GM12874 (cell line): ENCODE measurements at regions not wholly inside any gene's neighbourhood (a gene's known extent, or its start where the extent isn't known, plus 50 kb on each side); places are given as distances from the start of the nearest gene placed in this dataset.

Source experiments
- TF ChIP-seq, protein P1 (sequence below): IDR thresholded peaks from 2 replicates; pipeline ENCODE4 v1.5.1; 2011; ENCODE audit warnings: low read depth, mild to moderate bottlenecking, control low read depth, low read length, moderate library complexity; ENCODE audit not compliant: insufficient read depth

DNA sequence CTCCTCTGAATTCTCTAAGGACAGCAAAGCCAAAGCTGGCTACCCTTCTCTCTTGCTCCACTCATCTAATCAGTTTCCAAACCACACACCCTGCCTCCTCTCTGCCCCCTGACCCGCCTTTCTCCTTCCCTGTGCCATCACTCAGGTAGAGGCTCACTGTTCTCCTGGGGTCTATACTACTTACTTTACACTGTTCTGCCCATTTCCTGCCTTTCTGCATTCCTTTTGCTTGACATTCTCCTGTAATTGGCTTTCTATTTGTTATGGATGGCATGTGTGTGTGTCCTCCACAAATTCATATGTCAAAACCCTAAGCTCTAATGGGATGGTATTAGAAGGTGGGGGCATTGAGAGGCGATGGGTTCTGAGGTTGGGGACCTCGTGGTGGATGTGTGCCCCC lies 675.2 kb upstream of the ID2 start:
- TF ChIP-seq, protein P1, sequence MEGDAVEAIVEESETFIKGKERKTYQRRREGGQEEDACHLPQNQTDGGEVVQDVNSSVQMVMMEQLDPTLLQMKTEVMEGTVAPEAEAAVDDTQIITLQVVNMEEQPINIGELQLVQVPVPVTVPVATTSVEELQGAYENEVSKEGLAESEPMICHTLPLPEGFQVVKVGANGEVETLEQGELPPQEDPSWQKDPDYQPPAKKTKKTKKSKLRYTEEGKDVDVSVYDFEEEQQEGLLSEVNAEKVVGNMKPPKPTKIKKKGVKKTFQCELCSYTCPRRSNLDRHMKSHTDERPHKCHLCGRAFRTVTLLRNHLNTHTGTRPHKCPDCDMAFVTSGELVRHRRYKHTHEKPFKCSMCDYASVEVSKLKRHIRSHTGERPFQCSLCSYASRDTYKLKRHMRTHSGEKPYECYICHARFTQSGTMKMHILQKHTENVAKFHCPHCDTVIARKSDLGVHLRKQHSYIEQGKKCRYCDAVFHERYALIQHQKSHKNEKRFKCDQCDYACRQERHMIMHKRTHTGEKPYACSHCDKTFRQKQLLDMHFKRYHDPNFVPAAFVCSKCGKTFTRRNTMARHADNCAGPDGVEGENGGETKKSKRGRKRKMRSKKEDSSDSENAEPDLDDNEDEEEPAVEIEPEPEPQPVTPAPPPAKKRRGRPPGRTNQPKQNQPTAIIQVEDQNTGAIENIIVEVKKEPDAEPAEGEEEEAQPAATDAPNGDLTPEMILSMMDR = no peak

GRCh38 chr2:8009010-8009597 lies 672.8 kb upstream of the ID2 start:
- TF ChIP-seq, protein P1 = no peak

DNA sequence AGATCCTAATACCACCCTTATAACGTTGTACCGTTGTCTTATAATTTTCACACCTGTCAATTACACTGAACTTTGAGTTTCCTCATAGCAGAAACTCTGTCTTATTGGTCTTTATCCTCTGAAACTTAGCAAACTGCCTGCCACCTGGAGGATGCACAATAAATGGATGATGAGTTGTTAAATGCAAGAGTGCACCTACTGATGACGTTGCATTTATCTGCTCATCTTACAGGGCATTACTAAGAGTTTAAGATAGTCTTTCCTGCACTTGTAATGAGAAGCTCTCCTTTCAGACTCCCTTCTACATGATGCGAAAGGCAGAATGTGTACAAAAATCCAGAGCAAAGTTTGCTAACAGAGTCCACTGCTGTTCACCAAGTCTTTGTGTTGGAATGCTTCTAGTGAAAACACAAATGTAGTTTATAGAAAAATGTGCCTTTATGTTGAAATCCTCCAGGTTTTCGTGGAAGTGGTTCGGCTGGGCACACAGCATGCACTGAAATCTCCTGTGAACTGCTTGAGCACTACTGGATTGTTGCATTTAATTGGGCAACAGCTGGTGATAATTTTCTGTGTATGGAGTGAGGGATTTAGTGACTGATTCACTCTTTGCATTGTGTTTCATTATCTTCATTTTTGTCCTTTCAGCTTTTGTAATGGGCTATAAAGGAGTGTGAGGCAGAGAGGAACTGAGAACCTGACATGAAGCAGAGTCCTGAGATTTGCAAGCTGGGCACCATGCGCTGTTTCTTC lies 665.8 kb upstream of the ID2 start:
- TF ChIP-seq, protein P1 = no peak

- TF ChIP-seq, protein P1 = no peak
These were observed 665.2 kb upstream of the ID2 start for GRCh38 chr2:8016688-8017087.

GRCh38 chr2:8018956-8019355 lies 662.9 kb upstream of the ID2 start:
- TF ChIP-seq, protein P1 = no peak

- TF ChIP-seq, protein P1 = no peak
These were observed 661.9 kb upstream of the ID2 start for GRCh38 chr2:8019934-8020333.

- TF ChIP-seq, protein P1 = no peak
These were observed 659.9 kb upstream of the ID2 start for GRCh38 chr2:8021921-8022320.
